Liver (tissue), 8 donors: ENCODE measurements at regions not wholly inside any gene's neighbourhood (a gene's known extent, or its start where the extent isn't known, plus 50 kb on each side); places are given as distances from the start of the nearest gene placed in this dataset.

Experiments
- DNase-seq: peaks from one replicate; pipeline ENCODE4 v3.0.0-alpha.2; 2017; ENCODE audit warnings: low spot score
- H3K27ac ChIP-seq, 2 donors: one replicate each; pipeline ENCODE4 v1.7.0; 2013; ENCODE audit warnings: inconsistent platforms in 2 of 2, low read length in 2 of 2, control low read depth in 1 of 2, low read depth in 1 of 2, mild to moderate bottlenecking in 1 of 2
- H3K27me3 ChIP-seq, 4 donors: one replicate each; pipeline versions ENCODE4 v1.6.1 to v1.7.0; 2013; ENCODE audit warnings: low read length in 3 of 4, inconsistent platforms in 1 of 4, mild to moderate bottlenecking in 1 of 4, moderate library complexity in 1 of 4; ENCODE audit not compliant: control insufficient read depth in 4 of 4, insufficient read depth in 4 of 4
- H3K36me3 ChIP-seq, 4 donors: one replicate each; pipeline versions ENCODE4 v1.6.1 to v1.7.0; 2013; ENCODE audit warnings: low read length in 3 of 4, mild to moderate bottlenecking in 3 of 4, low read depth in 1 of 4, moderate library complexity in 1 of 4; ENCODE audit not compliant: control insufficient read depth in 4 of 4, insufficient read depth in 3 of 4
- H3K4me1 ChIP-seq, 4 donors: one replicate each; pipeline versions ENCODE4 v1.6.1 to v1.7.0; 2013; ENCODE audit warnings: low read length in 3 of 4, mild to moderate bottlenecking in 3 of 4, moderate library complexity in 1 of 4; ENCODE audit not compliant: control insufficient read depth in 4 of 4, insufficient read depth in 4 of 4
- H3K4me3 ChIP-seq, 3 donors: one replicate each; pipeline versions ENCODE4 v1.6.1 to v1.7.0; 2013; ENCODE audit warnings: low read length in 3 of 3, control low read depth in 1 of 3, low read depth in 1 of 3, mild to moderate bottlenecking in 1 of 3
- H3K9ac ChIP-seq, 2 donors: one replicate each; pipeline ENCODE4 v1.7.0; 2013; ENCODE audit warnings: low read length in 2 of 2, mild to moderate bottlenecking in 2 of 2, moderate library complexity in 2 of 2, control low read depth in 1 of 2, low read depth in 1 of 2
- H3K9me3 ChIP-seq, 4 donors: one replicate each; pipeline versions ENCODE4 v1.6.1 to v1.7.0; 2013; ENCODE audit warnings: low read length in 3 of 4; ENCODE audit not compliant: control insufficient read depth in 4 of 4
- ATF3 ChIP-seq: IDR thresholded peaks from 2 replicates; pipeline ENCODE4 v1.6.1; 2016; ENCODE audit warnings: antibody characterized with exemption
- CTCF ChIP-seq: fragments of 150-350 bp; IDR thresholded peaks from 2 replicates; pipeline ENCODE4 v1.5.1; 2017; ENCODE audit warnings: improper control_type of control experiment, low read depth, low read length; ENCODE audit not compliant: missing input control
- FOXA1 ChIP-seq: IDR thresholded peaks from 2 replicates; pipeline ENCODE4 v1.6.1; 2016; ENCODE audit warnings: antibody characterized with exemption
- HNF4A ChIP-seq, 2 donors: conservative IDR thresholded peaks; 2 replicates each; pipeline ENCODE4 v1.6.1; 2016; ENCODE audit warnings: antibody characterized with exemption in 2 of 2, mild to moderate bottlenecking in 2 of 2
- JUND ChIP-seq, 2 donors: IDR thresholded peaks; 2 replicates each; pipeline ENCODE4 v1.6.1; 2016; ENCODE audit warnings: antibody characterized with exemption in 2 of 2
- RAD21 ChIP-seq, 2 donors: IDR thresholded peaks; 2 replicates each; pipeline ENCODE4 v1.6.1; 2016; ENCODE audit warnings: antibody characterized with exemption in 2 of 2, mild to moderate bottlenecking in 2 of 2
- REST ChIP-seq: IDR thresholded peaks from 2 replicates; pipeline ENCODE4 v1.6.1; 2016; ENCODE audit warnings: antibody characterized with exemption, mild to moderate bottlenecking
- RXRA ChIP-seq, 2 donors: IDR thresholded peaks; 2 replicates each; pipeline ENCODE4 v1.6.1; 2017 to 2018; ENCODE audit warnings: antibody characterized with exemption in 2 of 2, mild to moderate bottlenecking in 1 of 2
- SP1 ChIP-seq: IDR thresholded peaks from 2 replicates; pipeline ENCODE4 v1.6.1; 2018; ENCODE audit warnings: antibody characterized with exemption, mild to moderate bottlenecking
- TAF1 ChIP-seq: conservative IDR thresholded peaks from 2 replicates; pipeline ENCODE4 v1.6.1; 2016; ENCODE audit warnings: antibody characterized with exemption, mild to moderate bottlenecking
- YY1 ChIP-seq: IDR thresholded peaks from 2 replicates; pipeline ENCODE4 v1.6.1; 2016; ENCODE audit warnings: antibody characterized with exemption, mild to moderate bottlenecking
- ZBTB33 ChIP-seq: IDR thresholded peaks from 2 replicates; pipeline ENCODE4 v1.6.1; 2016; ENCODE audit warnings: antibody characterized with exemption
- WGBS: extraction: QIAGEN DNeasy Blood & Tissue Kit; methylation state at CpG from one replicate; pipeline ENCODE4 v1.1.7; 2013; 5-methylcytosine and 5-hydroxymethylcytosine counted together
- donor health status: healthy.
- donor health status: healthy.
- donor health status: healthy.
- donor health status: healthy.
- donor health status: healthy.

- H3K4me1 ChIP-seq, result peaks cover 4 to 20% (median 13%) of the 10 kb centered on the region in 4 donors
- no peak for DNase-seq
- H3K9ac ChIP-seq, result no peak overlapping the region
- TF ChIP-seq TAF1 (no peak), FOXA1 (no peak), JUND (IDR thresholded peaks at IDR 0.05) (peak in 1 of 2 donors; percentile 7), ATF3 (peak; percentile 29), CTCF (no peak), RAD21 (IDR thresholded peaks at IDR 0.05) (peak in 1 of 2 donors; percentile 7), YY1 (peak; percentile 60), HNF4A (conservative IDR thresholded peaks at IDR 0.05) (peak in 1 of 2 donors; percentile 26), SP1 (no peak), RXRA (IDR thresholded peaks at IDR 0.05) (peak; percentile 27 to 30), ZBTB33 (peak; percentile 37)
- 29% methylated on average over 2 of the region's 2 CpGs for WGBS
- no peaks in the 10 kb centered on the region for H3K27me3 ChIP-seq
- H3K27ac ChIP-seq, result peak overlapping the region; percentile 19 to 63
- no peak overlapping the region for H3K4me3 ChIP-seq
- H3K9me3 ChIP-seq, result no peaks in the 10 kb centered on the region
- no peaks in the 10 kb centered on the region for H3K36me3 ChIP-seq
Measured at GRCh38 chr10:63773962-63774361, 252.8 kb downstream of the REEP3 start.

DNA sequence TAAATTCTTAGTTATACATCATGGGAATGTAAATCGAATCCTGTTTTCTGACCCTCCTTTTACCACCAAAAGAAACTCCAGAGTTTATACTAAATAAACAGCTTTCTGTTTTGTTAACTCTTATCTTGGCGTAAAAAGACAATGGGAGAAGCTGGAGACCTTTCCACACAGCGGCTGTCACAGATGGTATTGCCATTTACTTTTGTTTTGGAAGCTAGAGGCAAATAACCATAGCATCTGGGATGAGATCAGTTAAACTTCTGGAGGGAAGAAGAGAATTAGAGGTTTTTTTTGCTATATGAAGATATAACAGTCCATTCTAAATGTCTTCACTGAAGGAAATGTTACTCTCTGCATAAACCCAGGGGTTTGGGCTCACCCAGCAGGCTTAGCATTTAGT lies 258.9 kb downstream of the REEP3 start:
- no peaks in the 10 kb centered on the region for H3K36me3 ChIP-seq
- no peaks in the 10 kb centered on the region for H3K27me3 ChIP-seq
- whole genome bisulfite sequencing, result 81% methylated on average over 3 of the region's 3 CpGs
- H3K4me1 ChIP-seq, result no peaks in the 10 kb centered on the region
- no peak for DNase-seq
- no peak overlapping the region for H3K27ac ChIP-seq
- no peak overlapping the region for H3K9ac ChIP-seq
- no peak for TF ChIP-seq REST
- no peak for TF ChIP-seq RAD21 (IDR thresholded peaks at IDR 0.05)
- no peak for TF ChIP-seq RXRA (IDR thresholded peaks at IDR 0.05)
- no peak for TF ChIP-seq CTCF
- H3K9me3 ChIP-seq, result no peaks in the 10 kb centered on the region
- no peak overlapping the region for H3K4me3 ChIP-seq
